GM12872 (cell line): ENCODE measurements at regions not wholly inside any gene's neighbourhood (a gene's known extent, or its start where the extent isn't known, plus 50 kb on each side); places are given as distances from the start of the nearest gene placed in this dataset.

Experiments
- TF ChIP-seq, protein P1 (sequence below): IDR thresholded peaks from 3 replicates; pipeline ENCODE4 v1.5.1; 2011; ENCODE audit warnings: low read depth, mild to moderate bottlenecking, low read length, moderate library complexity; ENCODE audit not compliant: insufficient read depth

GRCh38 chr2:88903749-88904353 lies 212.4 kb downstream of the RPIA start:
- TF ChIP-seq, protein P1, sequence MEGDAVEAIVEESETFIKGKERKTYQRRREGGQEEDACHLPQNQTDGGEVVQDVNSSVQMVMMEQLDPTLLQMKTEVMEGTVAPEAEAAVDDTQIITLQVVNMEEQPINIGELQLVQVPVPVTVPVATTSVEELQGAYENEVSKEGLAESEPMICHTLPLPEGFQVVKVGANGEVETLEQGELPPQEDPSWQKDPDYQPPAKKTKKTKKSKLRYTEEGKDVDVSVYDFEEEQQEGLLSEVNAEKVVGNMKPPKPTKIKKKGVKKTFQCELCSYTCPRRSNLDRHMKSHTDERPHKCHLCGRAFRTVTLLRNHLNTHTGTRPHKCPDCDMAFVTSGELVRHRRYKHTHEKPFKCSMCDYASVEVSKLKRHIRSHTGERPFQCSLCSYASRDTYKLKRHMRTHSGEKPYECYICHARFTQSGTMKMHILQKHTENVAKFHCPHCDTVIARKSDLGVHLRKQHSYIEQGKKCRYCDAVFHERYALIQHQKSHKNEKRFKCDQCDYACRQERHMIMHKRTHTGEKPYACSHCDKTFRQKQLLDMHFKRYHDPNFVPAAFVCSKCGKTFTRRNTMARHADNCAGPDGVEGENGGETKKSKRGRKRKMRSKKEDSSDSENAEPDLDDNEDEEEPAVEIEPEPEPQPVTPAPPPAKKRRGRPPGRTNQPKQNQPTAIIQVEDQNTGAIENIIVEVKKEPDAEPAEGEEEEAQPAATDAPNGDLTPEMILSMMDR: no peak

GRCh38 chr2:88913280-88913679 lies 221.8 kb downstream of the RPIA start:
- TF ChIP-seq, protein P1: no peak

- TF ChIP-seq, protein P1: no peak
Observed at GRCh38 chr2:88919087-88919738, 227.7 kb downstream of the RPIA start.

- TF ChIP-seq, protein P1: no peak
Observed at GRCh38 chr2:88924533-88924932, 233.1 kb downstream of the RPIA start.

- TF ChIP-seq, protein P1: no peak
Observed at GRCh38 chr2:88925770-88926462, 234.4 kb downstream of the RPIA start.

GRCh38 chr2:88927128-88927527 lies 235.7 kb downstream of the RPIA start:
- TF ChIP-seq, protein P1: no peak

DNA sequence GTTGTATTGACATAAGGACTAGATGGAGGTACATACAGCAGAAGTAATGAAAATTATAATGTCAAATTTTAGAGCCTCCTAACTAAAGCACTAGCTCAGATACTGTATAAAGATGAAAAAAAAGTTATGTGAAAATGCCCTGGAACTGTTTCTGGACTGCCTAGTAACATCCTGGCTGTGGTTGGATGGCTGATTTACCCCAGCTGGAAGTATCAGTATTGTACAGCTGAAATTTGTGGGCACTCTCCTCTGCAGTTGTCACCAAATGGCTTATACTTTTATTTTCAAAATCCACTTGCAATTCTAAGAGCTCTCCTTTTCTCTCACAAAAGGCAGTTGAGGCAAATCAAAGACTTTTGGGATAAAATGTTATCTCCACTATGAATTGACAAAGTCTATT lies 239.2 kb downstream of the RPIA start:
- TF ChIP-seq, protein P1: no peak
